HCT116 (cell line): ENCODE measurements at regions not wholly inside any gene's neighbourhood (a gene's known extent, or its start where the extent isn't known, plus 50 kb on each side); places are given as distances from the start of the nearest gene placed in this dataset.

Experiments
- ATAC-seq: fragments of 200-7000 bp; cut with Tn5 transposase; 2 replicates; pipeline ENCODE4 v1.9.1; 2020; ENCODE audit warnings: mild to moderate bottlenecking, moderate library complexity
- BruUV-seq: library from RNA; stranded (reverse); fragments of 400-500 nt; replicated peaks from 2 replicates; lab custom pipeline; 2021; lab: Mats Ljungman, UMichigan
- CTCF ChIA-PET: fragments of 300-600 bp; sonication (Branson Sonifier 250); formaldehyde crosslinking; loops from one replicate; lab custom pipeline; 2021; ENCODE audit warnings: antibody characterized with exemption; lab: Charles Lee
- POLR2A ChIA-PET: fragments of 300-600, 350-600 bp; sonication (Branson Sonifier 250); formaldehyde crosslinking; loops from one replicate; lab custom pipeline; 2021; ENCODE audit warnings: antibody characterized with exemption; lab: Charles Lee
- RAD21 ChIA-PET, 2 experiments: fragments of 300-600 bp; sonication (Branson Sonifier 250); formaldehyde crosslinking; loops; one replicate each; lab custom pipeline; 2023; ENCODE audit warnings: low total read pairs in 2 of 2; ENCODE audit not compliant: uncharacterized antibody in 2 of 2, unreplicated experiment in 2 of 2, low non-redundant PET in 1 of 2; lab: Charles Lee
- DNase-seq: peaks from one replicate; pipeline ENCODE4 v3.0.0-alpha.2; 2010; ENCODE audit warnings: low read depth, low spot score
- H2AFZ ChIP-seq: fragments of 200-600 bp; shearing (Covaris generic), sonication (generic); 2 replicates; pipeline ENCODE4 v1.6.1; 2017; ENCODE audit warnings: low read depth, mixed run types, mixed read lengths, antibody characterized with exemption, low read length; ENCODE audit not compliant: poor library complexity, severe bottlenecking
- H3K27ac ChIP-seq: 2 replicates; pipeline ENCODE4 v1.5.1; 2012; ENCODE audit warnings: low read depth, low read length
- H3K27me3 ChIP-seq: fragments of 200-600 bp; sonication (generic); 2 replicates; pipeline ENCODE4 v1.6.1; 2016; ENCODE audit warnings: mixed run types, low read length, mixed read lengths; ENCODE audit not compliant: insufficient read depth
- H3K36me3 ChIP-seq, 2 experiments: fragments of 200-500 bp in 1 of 2; fragments of 200-600 bp in 1 of 2; sonication (Bioruptor generic) in 1 of 2; sonication (generic) in 1 of 2; 2 replicates each; pipeline versions ENCODE4 v1.5.1 to v1.6.1; 2014 to 2016; ENCODE audit warnings: low read length in 2 of 2, inconsistent platforms in 1 of 2, mixed read lengths in 1 of 2, mixed run types in 1 of 2; ENCODE audit not compliant: insufficient read depth in 2 of 2, control insufficient read depth in 1 of 2
- H3K4me1 ChIP-seq, 2 experiments: fragments of 200-600 bp in 1 of 2; sonication (generic) in 1 of 2; 2 replicates each; pipeline versions ENCODE4 v1.5.1 to v1.6.1; 2012 to 2017; ENCODE audit warnings: low read length in 2 of 2, inconsistent platforms in 1 of 2, mild to moderate bottlenecking in 1 of 2, mixed read lengths in 1 of 2, mixed run types in 1 of 2, moderate library complexity in 1 of 2; ENCODE audit not compliant: insufficient read depth in 2 of 2, control insufficient read depth in 1 of 2
- H3K4me2 ChIP-seq: fragments of 200-600 bp; sonication (generic); 2 replicates; pipeline ENCODE4 v1.6.1; 2017; ENCODE audit warnings: mixed run types, low read length, mixed read lengths
- H3K4me3 ChIP-seq, 2 experiments: fragments of 200-600 bp in 1 of 2; sonication (generic) in 1 of 2; replicated peaks in 1 of 2; 2 replicates each; pipeline ENCODE4 v1.5.1; 2011 to 2016; ENCODE audit warnings: low read length in 2 of 2, control low read depth in 1 of 2, low read depth in 1 of 2, mild to moderate bottlenecking in 1 of 2, mixed read lengths in 1 of 2, mixed run types in 1 of 2
- H3K79me2 ChIP-seq: fragments of 200-600 bp; sonication (generic); 2 replicates; pipeline ENCODE4 v1.6.1; 2017; ENCODE audit warnings: mild to moderate bottlenecking, mixed run types, low read length, moderate library complexity, mixed read lengths; ENCODE audit not compliant: insufficient read depth
- H3K9ac ChIP-seq: fragments of 200-600 bp; sonication (generic); 2 replicates; pipeline ENCODE4 v1.6.1; 2016; ENCODE audit warnings: low read length, mixed read lengths
- H3K9me2 ChIP-seq: fragments of 200-600 bp; sonication (generic), shearing (Covaris generic); 2 replicates; pipeline ENCODE4 v1.6.1; 2017; ENCODE audit warnings: mixed run types, mild to moderate bottlenecking, moderate library complexity; ENCODE audit not compliant: insufficient read depth
- H3K9me3 ChIP-seq, 2 experiments: fragments of 200-500 bp in 1 of 2; fragments of 200-600 bp in 1 of 2; sonication (Bioruptor generic) in 1 of 2; sonication (generic) in 1 of 2; 2 replicates each; pipeline ENCODE4 v1.6.1; 2014 to 2017; ENCODE audit warnings: low read length in 2 of 2, mixed read lengths in 2 of 2, inconsistent platforms in 1 of 2, low read depth in 1 of 2, mild to moderate bottlenecking in 1 of 2, mixed run types in 1 of 2, moderate library complexity in 1 of 2; ENCODE audit not compliant: control insufficient read depth in 1 of 2, insufficient read depth in 1 of 2
- H4K20me1 ChIP-seq: fragments of 200-600 bp; sonication (generic), shearing (Covaris generic); 2 replicates; pipeline ENCODE4 v1.6.1; 2017; ENCODE audit warnings: mixed run types, mild to moderate bottlenecking, moderate library complexity; ENCODE audit not compliant: insufficient read depth
- CBX3 ChIP-seq: IDR thresholded peaks from 2 replicates; pipeline ENCODE4 v1.6.1; 2012; ENCODE audit warnings: low read depth
- EGR1 ChIP-seq: IDR thresholded peaks from 2 replicates; pipeline ENCODE4 v1.6.1; 2012; ENCODE audit warnings: low read depth
- ELF1 ChIP-seq: IDR thresholded peaks from 2 replicates; pipeline ENCODE4 v1.6.1; 2012; ENCODE audit warnings: low read depth, borderline replicate concordance
- EZH2 ChIP-seq: fragments of 200-600 bp; sonication (generic); IDR thresholded peaks from 2 replicates; pipeline ENCODE4 v1.6.1; 2017; ENCODE audit warnings: antibody characterized with exemption, mixed run types
- EZH2phosphoT487 ChIP-seq: fragments of 200-600 bp; IDR thresholded peaks from 2 replicates; pipeline ENCODE4 v1.6.1; 2018; ENCODE audit warnings: antibody characterized with exemption, borderline replicate concordance
- FOSL1 ChIP-seq: IDR thresholded peaks from 2 replicates; pipeline ENCODE4 v1.6.1; 2012; ENCODE audit warnings: low read depth
- JUND ChIP-seq: IDR thresholded peaks from 2 replicates; pipeline ENCODE4 v1.6.1; 2012
- POLR2AphosphoS5 ChIP-seq: IDR thresholded peaks from 2 replicates; pipeline ENCODE4 v1.6.1; 2011; ENCODE audit warnings: mild to moderate bottlenecking, low read depth, low read length, moderate library complexity
- RAD21 ChIP-seq: IDR thresholded peaks from 2 replicates; pipeline ENCODE4 v1.6.1; 2012; ENCODE audit warnings: low read depth, mild to moderate bottlenecking
- SP1 ChIP-seq: IDR thresholded peaks from 2 replicates; pipeline ENCODE4 v1.6.1; 2012; ENCODE audit warnings: low read depth
- intact Hi-C: fragments of 100-400 bp; cut with micrococcal nuclease; formaldehyde crosslinking; loops from 2 replicates; pipeline ENCODE4 v1.10.0; 2022
- TF ChIP-seq, protein P1 (sequence below): IDR thresholded peaks from 2 replicates; pipeline ENCODE4 v1.6.1; 2012
- TF ChIP-seq, protein P2 (sequence below): IDR thresholded peaks from 2 replicates; pipeline ENCODE4 v1.6.1; 2012
- TF ChIP-seq, protein P3 (sequence below): IDR thresholded peaks from 2 replicates; pipeline ENCODE4 v1.6.1; 2011; ENCODE audit warnings: mild to moderate bottlenecking, low read length, moderate library complexity; ENCODE audit not compliant: insufficient replicate concordance; ENCODE audit errors: extremely low read depth
- TF ChIP-seq, protein P4 (sequence below): IDR thresholded peaks from 2 replicates; pipeline ENCODE4 v1.6.1; 2012; ENCODE audit warnings: low read depth

DNA sequence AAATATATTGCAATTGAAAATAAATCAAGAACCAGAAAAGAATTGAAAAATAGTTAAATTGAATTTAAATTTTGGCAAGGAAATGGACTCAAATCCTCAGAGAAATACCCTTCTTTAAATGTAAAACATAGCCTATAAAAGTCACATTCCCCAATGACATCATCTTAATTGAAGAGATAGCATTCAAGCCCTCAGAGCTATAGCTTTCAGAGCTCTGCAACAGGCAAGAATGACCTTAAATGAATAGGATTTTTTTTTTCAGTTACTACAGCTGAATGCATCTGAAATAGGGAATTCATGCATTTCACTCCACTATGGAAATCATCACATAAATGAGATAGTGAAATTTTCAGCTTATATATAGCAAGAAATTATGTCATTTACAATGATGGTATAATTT lies 1049.0 kb downstream of the OLFM4 start:
- H4K20me1 ChIP-seq = no peaks in the 10 kb centered on the region
- H3K9me3 ChIP-seq = peaks cover 8% of the 10 kb centered on the region in 2 experiments; a peak in 3 of 4 replicates
- H3K4me3 ChIP-seq = no peak overlapping the region
- TF ChIP-seq CBX3 = no peak
- TF ChIP-seq FOSL1 = no peak
- TF ChIP-seq RAD21 = no peak
- no peak for TF ChIP-seq EZH2phosphoT487
- no peak overlapping the region for H3K4me2 ChIP-seq
- H3K9ac ChIP-seq = no peak overlapping the region
- no peaks in the 10 kb centered on the region for H3K4me1 ChIP-seq
- no peak overlapping the region for H3K27ac ChIP-seq
- no peaks in the 10 kb centered on the region for H3K27me3 ChIP-seq
- ATAC-seq = no peak
- RAD21 ChIA-PET = no interaction called here
- POLR2A ChIA-PET = no interaction called here
- CTCF ChIA-PET = no interaction called here
- DNase-seq = no peak
- H3K79me2 ChIP-seq = no peaks in the 10 kb centered on the region
- H3K9me2 ChIP-seq = no peaks in the 10 kb centered on the region
- BruUV-seq = no TSS peak
- H2AFZ ChIP-seq = no peak overlapping the region
- intact Hi-C loops = no loop called here
- no peaks in the 10 kb centered on the region for H3K36me3 ChIP-seq

DNA sequence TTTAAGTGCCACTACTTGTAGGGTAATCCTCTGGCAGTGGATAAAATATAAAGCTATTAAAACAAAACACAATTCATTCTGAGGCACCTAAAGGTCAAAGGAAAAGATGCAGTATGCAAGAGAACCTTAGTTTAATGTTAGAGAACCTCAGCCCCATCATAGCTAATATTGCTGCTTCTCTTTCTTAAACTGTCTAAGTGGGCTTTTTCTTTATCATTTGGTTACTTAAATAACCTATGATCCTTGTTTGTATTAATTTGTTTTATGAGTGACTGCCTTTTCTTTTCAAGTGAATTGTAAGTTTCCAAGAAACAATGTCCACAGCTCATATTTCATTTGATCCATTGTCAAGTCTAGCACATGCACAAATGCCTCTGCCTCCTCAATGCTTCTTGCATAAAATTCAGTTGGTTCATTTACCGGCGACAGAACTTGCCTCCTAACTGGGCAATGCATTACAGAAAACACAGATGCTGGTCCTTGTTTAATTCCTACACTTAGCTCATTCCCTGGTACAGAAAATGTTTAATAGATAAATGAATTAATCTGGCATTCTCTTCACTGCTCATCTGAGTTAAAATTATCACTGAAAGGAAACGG lies 1049.8 kb downstream of the OLFM4 start:
- no TSS peak for BruUV-seq
- Histone ChIP-seq H3K79me2 (no peaks in the 10 kb centered on the region), H2AFZ (no peak overlapping the region), H3K9me3 (peaks cover 8 to 11% of the 10 kb centered on the region in 2 experiments; a peak in 3 of 4 replicates), H3K36me3 (no peaks in the 10 kb centered on the region), H3K27me3 (no peaks in the 10 kb centered on the region), H3K9ac (no peak overlapping the region), H3K27ac (no peak overlapping the region), H3K4me3 (no peak overlapping the region), H3K4me1 (no peaks in the 10 kb centered on the region), H3K4me2 (no peak overlapping the region), H3K9me2 (no peaks in the 10 kb centered on the region), H4K20me1 (no peaks in the 10 kb centered on the region)
- POLR2A ChIA-PET = no interaction called here
- ATAC-seq = no peak
- CTCF ChIA-PET = no interaction called here
- no peak for TF ChIP-seq JUND
- no peak for TF ChIP-seq EZH2
- no peak for TF ChIP-seq POLR2AphosphoS5
- TF ChIP-seq, protein P1, sequence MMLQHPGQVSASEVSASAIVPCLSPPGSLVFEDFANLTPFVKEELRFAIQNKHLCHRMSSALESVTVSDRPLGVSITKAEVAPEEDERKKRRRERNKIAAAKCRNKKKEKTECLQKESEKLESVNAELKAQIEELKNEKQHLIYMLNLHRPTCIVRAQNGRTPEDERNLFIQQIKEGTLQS = no peak
- TF ChIP-seq SP1 = no peak
- no peak for TF ChIP-seq EGR1
- TF ChIP-seq, protein P2, sequence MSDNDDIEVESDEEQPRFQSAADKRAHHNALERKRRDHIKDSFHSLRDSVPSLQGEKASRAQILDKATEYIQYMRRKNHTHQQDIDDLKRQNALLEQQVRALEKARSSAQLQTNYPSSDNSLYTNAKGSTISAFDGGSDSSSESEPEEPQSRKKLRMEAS = no peak
- no peak for TF ChIP-seq ELF1
- TF ChIP-seq, protein P3, sequence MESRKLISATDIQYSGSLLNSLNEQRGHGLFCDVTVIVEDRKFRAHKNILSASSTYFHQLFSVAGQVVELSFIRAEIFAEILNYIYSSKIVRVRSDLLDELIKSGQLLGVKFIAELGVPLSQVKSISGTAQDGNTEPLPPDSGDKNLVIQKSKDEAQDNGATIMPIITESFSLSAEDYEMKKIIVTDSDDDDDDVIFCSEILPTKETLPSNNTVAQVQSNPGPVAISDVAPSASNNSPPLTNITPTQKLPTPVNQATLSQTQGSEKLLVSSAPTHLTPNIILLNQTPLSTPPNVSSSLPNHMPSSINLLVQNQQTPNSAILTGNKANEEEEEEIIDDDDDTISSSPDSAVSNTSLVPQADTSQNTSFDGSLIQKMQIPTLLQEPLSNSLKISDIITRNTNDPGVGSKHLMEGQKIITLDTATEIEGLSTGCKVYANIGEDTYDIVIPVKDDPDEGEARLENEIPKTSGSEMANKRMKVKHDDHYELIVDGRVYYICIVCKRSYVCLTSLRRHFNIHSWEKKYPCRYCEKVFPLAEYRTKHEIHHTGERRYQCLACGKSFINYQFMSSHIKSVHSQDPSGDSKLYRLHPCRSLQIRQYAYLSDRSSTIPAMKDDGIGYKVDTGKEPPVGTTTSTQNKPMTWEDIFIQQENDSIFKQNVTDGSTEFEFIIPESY = no peak
- TF ChIP-seq, protein P4, sequence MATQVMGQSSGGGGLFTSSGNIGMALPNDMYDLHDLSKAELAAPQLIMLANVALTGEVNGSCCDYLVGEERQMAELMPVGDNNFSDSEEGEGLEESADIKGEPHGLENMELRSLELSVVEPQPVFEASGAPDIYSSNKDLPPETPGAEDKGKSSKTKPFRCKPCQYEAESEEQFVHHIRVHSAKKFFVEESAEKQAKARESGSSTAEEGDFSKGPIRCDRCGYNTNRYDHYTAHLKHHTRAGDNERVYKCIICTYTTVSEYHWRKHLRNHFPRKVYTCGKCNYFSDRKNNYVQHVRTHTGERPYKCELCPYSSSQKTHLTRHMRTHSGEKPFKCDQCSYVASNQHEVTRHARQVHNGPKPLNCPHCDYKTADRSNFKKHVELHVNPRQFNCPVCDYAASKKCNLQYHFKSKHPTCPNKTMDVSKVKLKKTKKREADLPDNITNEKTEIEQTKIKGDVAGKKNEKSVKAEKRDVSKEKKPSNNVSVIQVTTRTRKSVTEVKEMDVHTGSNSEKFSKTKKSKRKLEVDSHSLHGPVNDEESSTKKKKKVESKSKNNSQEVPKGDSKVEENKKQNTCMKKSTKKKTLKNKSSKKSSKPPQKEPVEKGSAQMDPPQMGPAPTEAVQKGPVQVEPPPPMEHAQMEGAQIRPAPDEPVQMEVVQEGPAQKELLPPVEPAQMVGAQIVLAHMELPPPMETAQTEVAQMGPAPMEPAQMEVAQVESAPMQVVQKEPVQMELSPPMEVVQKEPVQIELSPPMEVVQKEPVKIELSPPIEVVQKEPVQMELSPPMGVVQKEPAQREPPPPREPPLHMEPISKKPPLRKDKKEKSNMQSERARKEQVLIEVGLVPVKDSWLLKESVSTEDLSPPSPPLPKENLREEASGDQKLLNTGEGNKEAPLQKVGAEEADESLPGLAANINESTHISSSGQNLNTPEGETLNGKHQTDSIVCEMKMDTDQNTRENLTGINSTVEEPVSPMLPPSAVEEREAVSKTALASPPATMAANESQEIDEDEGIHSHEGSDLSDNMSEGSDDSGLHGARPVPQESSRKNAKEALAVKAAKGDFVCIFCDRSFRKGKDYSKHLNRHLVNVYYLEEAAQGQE = no peak
- intact Hi-C loops = no loop called here
- RAD21 ChIA-PET = no interaction called here
- DNase-seq = no peak
